DOHH2 (cell line): ENCODE measurements at regions not wholly inside any gene's neighbourhood (a gene's known extent, or its start where the extent isn't known, plus 50 kb on each side); places are given as distances from the start of the nearest gene placed in this dataset.

ENCODE experiments used
- H3F3A ChIP-seq: fragments of 200-600 bp; sonication (generic), shearing (Covaris generic); 2 replicates; pipeline ENCODE4 v1.6.0; 2016; ENCODE audit warnings: antibody characterized with exemption, mild to moderate bottlenecking; ENCODE audit not compliant: control insufficient read depth, insufficient read depth
- H3K27ac ChIP-seq: fragments of 200-600 bp; sonication (generic); 2 replicates; pipeline ENCODE4 v1.5.1; 2014; ENCODE audit warnings: low read depth, mild to moderate bottlenecking, low read length, moderate library complexity
- H3K27me3 ChIP-seq: fragments of 200-600 bp; sonication (generic); 2 replicates; pipeline ENCODE4 v1.6.1; 2014; ENCODE audit warnings: mild to moderate bottlenecking, low read length, mixed read lengths; ENCODE audit not compliant: control insufficient read depth
- H3K36me3 ChIP-seq: fragments of 200-600 bp; sonication (generic); 2 replicates; pipeline ENCODE4 v1.6.1; 2014; ENCODE audit warnings: mild to moderate bottlenecking, low read length, moderate library complexity, mixed read lengths; ENCODE audit not compliant: control insufficient read depth
- H3K4me1 ChIP-seq: fragments of 200-600 bp; sonication (generic); 2 replicates; pipeline ENCODE4 v1.6.1; 2014; ENCODE audit warnings: mild to moderate bottlenecking, low read length, mixed read lengths; ENCODE audit not compliant: control insufficient read depth
- H3K4me2 ChIP-seq: fragments of 200-600 bp; sonication (generic); 2 replicates; pipeline ENCODE4 v1.6.0; 2014; ENCODE audit warnings: mild to moderate bottlenecking, low read length, moderate library complexity
- H3K4me3 ChIP-seq: fragments of 200-600 bp; sonication (generic); 2 replicates; pipeline ENCODE4 v1.5.1; 2014; ENCODE audit warnings: mild to moderate bottlenecking, low read length, mixed read lengths
- H3K79me2 ChIP-seq: fragments of 200-600 bp; sonication (generic); 2 replicates; pipeline ENCODE4 v1.6.1; 2014; ENCODE audit warnings: mild to moderate bottlenecking, low read length, mixed read lengths; ENCODE audit not compliant: control insufficient read depth
- H3K9me2 ChIP-seq: fragments of 200-600 bp; sonication (generic); replicated peaks from 2 replicates; pipeline ENCODE4 v1.6.1; 2014; ENCODE audit warnings: mild to moderate bottlenecking, low read length, mixed read lengths; ENCODE audit not compliant: control insufficient read depth
- H3K9me3 ChIP-seq: fragments of 200-600 bp; sonication (generic); 2 replicates; pipeline ENCODE4 v1.6.1; 2014; ENCODE audit warnings: antibody characterized with exemption, low read length, mixed read lengths; ENCODE audit not compliant: control insufficient read depth, insufficient read depth
- H4K20me1 ChIP-seq: fragments of 200-600 bp; sonication (generic); 2 replicates; pipeline ENCODE4 v1.6.0; 2014; ENCODE audit warnings: low read depth, mild to moderate bottlenecking, antibody characterized with exemption, low read length, moderate library complexity; ENCODE audit not compliant: control insufficient read depth, insufficient read depth
- CTCF ChIP-seq: fragments of 200-600 bp; sonication (generic); IDR thresholded peaks from one replicate; pipeline ENCODE4 v1.5.1; 2014; ENCODE audit warnings: antibody characterized with exemption, mild to moderate bottlenecking, low read depth, low read length; ENCODE audit not compliant: poor library complexity, severe bottlenecking
- EZH2phosphoT487 ChIP-seq: fragments of 200-600 bp; sonication (generic); IDR thresholded peaks from 2 replicates; pipeline ENCODE4 v1.6.1; 2017; ENCODE audit warnings: borderline replicate concordance, mild to moderate bottlenecking, antibody characterized with exemption, low read length, moderate library complexity, mixed read lengths

GRCh38 chr21:16426936-16427335, 697.2 kb downstream of the USP25 start:
- TF ChIP-seq CTCF, result no peak
- TF ChIP-seq EZH2phosphoT487, result no peak
- H3K27ac ChIP-seq, result no peak overlapping the region
- H3K9me2 ChIP-seq, result no peaks in the 10 kb centered on the region
- no peak overlapping the region for H3K4me2 ChIP-seq
- H3K27me3 ChIP-seq, result no peaks in the 10 kb centered on the region
- no peak overlapping the region for H3K4me3 ChIP-seq
- H4K20me1 ChIP-seq, result no peaks in the 10 kb centered on the region
- H3K79me2 ChIP-seq, result no peaks in the 10 kb centered on the region
- H3K9me3 ChIP-seq, result peaks cover 4% of the 10 kb centered on the region; the same call in 1 of the 2 replicates
- H3K36me3 ChIP-seq, result no peaks in the 10 kb centered on the region
- no peaks in the 10 kb centered on the region for H3F3A ChIP-seq
- no peaks in the 10 kb centered on the region for H3K4me1 ChIP-seq

GRCh38 chr21:16427587-16428087, 697.9 kb downstream of the USP25 start:
- H3K36me3 ChIP-seq, result no peaks in the 10 kb centered on the region
- H3K4me2 ChIP-seq, result no peak overlapping the region
- TF ChIP-seq CTCF, result no peak
- TF ChIP-seq EZH2phosphoT487, result no peak
- H3K9me3 ChIP-seq, result peaks cover 4% of the 10 kb centered on the region; the same call in 1 of the 2 replicates
- no peak overlapping the region for H3K27ac ChIP-seq
- H4K20me1 ChIP-seq, result no peaks in the 10 kb centered on the region
- no peaks in the 10 kb centered on the region for H3K79me2 ChIP-seq
- no peaks in the 10 kb centered on the region for H3K9me2 ChIP-seq
- H3F3A ChIP-seq, result no peaks in the 10 kb centered on the region
- no peaks in the 10 kb centered on the region for H3K27me3 ChIP-seq
- no peaks in the 10 kb centered on the region for H3K4me1 ChIP-seq
- no peak overlapping the region for H3K4me3 ChIP-seq

GRCh38 chr21:16437586-16437985, 707.8 kb downstream of the USP25 start:
- Histone ChIP-seq H3K9me2 (no peaks in the 10 kb centered on the region), H3K27ac (no peak overlapping the region), H3K79me2 (no peaks in the 10 kb centered on the region), H4K20me1 (no peaks in the 10 kb centered on the region), H3K4me2 (no peak overlapping the region), H3F3A (no peaks in the 10 kb centered on the region), H3K9me3 (no peaks in the 10 kb centered on the region), H3K4me1 (no peaks in the 10 kb centered on the region), H3K27me3 (no peaks in the 10 kb centered on the region), H3K4me3 (no peak overlapping the region), H3K36me3 (no peaks in the 10 kb centered on the region)
- TF ChIP-seq EZH2phosphoT487 (no peak), CTCF (no peak)

- Histone ChIP-seq H3K4me1 (no peaks in the 10 kb centered on the region), H3K9me3 (no peaks in the 10 kb centered on the region), H3K9me2 (no peaks in the 10 kb centered on the region), H3K4me2 (no peak overlapping the region), H3K27ac (no peak overlapping the region), H3K27me3 (no peaks in the 10 kb centered on the region), H3K4me3 (no peak overlapping the region), H4K20me1 (no peaks in the 10 kb centered on the region), H3K79me2 (no peaks in the 10 kb centered on the region), H3F3A (no peaks in the 10 kb centered on the region), H3K36me3 (no peaks in the 10 kb centered on the region)
- TF ChIP-seq EZH2phosphoT487, result no peak
- TF ChIP-seq CTCF, result no peak
Observed at GRCh38 chr21:16438761-16439160, 709.0 kb downstream of the USP25 start.
